Gastrocnemius medialis (tissue), 4 donors: ENCODE measurements at regions not wholly inside any gene's neighbourhood (a gene's known extent, or its start where the extent isn't known, plus 50 kb on each side); places are given as distances from the start of the nearest gene placed in this dataset.
A peak's percentile ranks its signal among the peaks of the same experiment; 100 is the strongest.

Experiments used
- ATAC-seq, 2 donors: fragments of 150-250 bp; one replicate each; pipeline ENCODE4 v1.9.1; 2016
- DNase-seq, 2 donors: peaks; one replicate each; pipeline ENCODE4 v3.0.0-alpha.2; 2019
- H3K27ac ChIP-seq, 4 donors: fragments of 200-600 bp; sonication (generic); 1 replicate in 1 of 4; 2 replicates in 3 of 4; pipeline ENCODE4 v1.5.1; 2016 to 2018; ENCODE audit warnings: mild to moderate bottlenecking in 2 of 4, moderate library complexity in 1 of 4
- H3K27me3 ChIP-seq, 3 donors: fragments of 200-600 bp; sonication (generic) in 2 of 3; 1 replicate in 1 of 3; 2 replicates in 2 of 3; pipeline versions ENCODE4 v1.5.1 to v1.6.0; 2016 to 2019; ENCODE audit warnings: mild to moderate bottlenecking in 1 of 3, moderate library complexity in 1 of 3
- H3K36me3 ChIP-seq, 2 donors: fragments of 200-600 bp; sonication (generic) in 1 of 2; one replicate each; pipeline ENCODE4 v1.5.1; 2017 to 2018
- H3K4me1 ChIP-seq, 2 donors: fragments of 200-600 bp; sonication (generic) in 1 of 2; one replicate each; pipeline ENCODE4 v1.5.1; 2016 to 2017; ENCODE audit warnings: mild to moderate bottlenecking in 2 of 2
- H3K4me3 ChIP-seq, 4 donors: fragments of 200-600 bp; sonication (generic) in 3 of 4; 1 replicate in 1 of 4; 2 replicates in 3 of 4; pipeline ENCODE4 v1.5.1; 2016 to 2019; ENCODE audit warnings: mild to moderate bottlenecking in 2 of 4
- H3K9me3 ChIP-seq, 3 donors: fragments of 200-600 bp; sonication (generic) in 2 of 3; 1 replicate in 1 of 3; 2 replicates in 2 of 3; pipeline ENCODE4 v1.5.1; 2016 to 2019
- POLR2A ChIP-seq, 2 donors: fragments of 450-650 bp; IDR thresholded peaks; one replicate each; pipeline ENCODE4 v1.6.1; 2017; ENCODE audit warnings: antibody characterized with exemption in 2 of 2, mild to moderate bottlenecking in 2 of 2, moderate library complexity in 2 of 2
- in situ Hi-C, 4 donors: fragments of 200-750 bp; cut with MboI; loops; one replicate each; pipeline versions ENCODE4 v1.15.0 to v1.8.0; 2017; ENCODE audit warnings: low sequenced_read_pairs in 4 of 4
- intact Hi-C: fragments of 100-400 bp; cut with DNase I; formaldehyde crosslinking; loops from one replicate; pipeline ENCODE4 v1.15.1; 2023; ENCODE audit warnings: low total_unique reads
- TF ChIP-seq, protein P1 (sequence below), 5 experiments: fragments of 450-650 bp in 3 of 5; fragments of 200-600 bp in 2 of 5; sonication (generic) in 2 of 5; IDR thresholded peaks in 4 of 5; conservative IDR thresholded peaks in 1 of 5; 1 replicate in 4 of 5; 2 replicates in 1 of 5; pipeline ENCODE4 v1.5.1; 2016 to 2019; ENCODE audit warnings: antibody characterized with exemption in 5 of 5, mild to moderate bottlenecking in 3 of 5, moderate library complexity in 3 of 5

GRCh38 chr6:40313582-40313981 is 273.6 kb downstream of the LRFN2 start:
- H3K4me1 ChIP-seq = peaks cover 10 to 17% of the 10 kb centered on the region in 2 donors
- no peak overlapping the region for H3K27ac ChIP-seq
- H3K9me3 ChIP-seq = no peaks in the 10 kb centered on the region
- DNase-seq (no peak), ATAC-seq (no peak)
- in situ Hi-C loops (loop anchor here (5.0 to 25.0 kb wide), 4 partner anchors 326 to 951 kb away; no protein-coding TSS in a partner anchor), intact Hi-C loops (loop anchor here (10.0 kb wide), 1 partner anchor 949 kb away; no protein-coding TSS in a partner anchor)
- TF ChIP-seq, protein P1, sequence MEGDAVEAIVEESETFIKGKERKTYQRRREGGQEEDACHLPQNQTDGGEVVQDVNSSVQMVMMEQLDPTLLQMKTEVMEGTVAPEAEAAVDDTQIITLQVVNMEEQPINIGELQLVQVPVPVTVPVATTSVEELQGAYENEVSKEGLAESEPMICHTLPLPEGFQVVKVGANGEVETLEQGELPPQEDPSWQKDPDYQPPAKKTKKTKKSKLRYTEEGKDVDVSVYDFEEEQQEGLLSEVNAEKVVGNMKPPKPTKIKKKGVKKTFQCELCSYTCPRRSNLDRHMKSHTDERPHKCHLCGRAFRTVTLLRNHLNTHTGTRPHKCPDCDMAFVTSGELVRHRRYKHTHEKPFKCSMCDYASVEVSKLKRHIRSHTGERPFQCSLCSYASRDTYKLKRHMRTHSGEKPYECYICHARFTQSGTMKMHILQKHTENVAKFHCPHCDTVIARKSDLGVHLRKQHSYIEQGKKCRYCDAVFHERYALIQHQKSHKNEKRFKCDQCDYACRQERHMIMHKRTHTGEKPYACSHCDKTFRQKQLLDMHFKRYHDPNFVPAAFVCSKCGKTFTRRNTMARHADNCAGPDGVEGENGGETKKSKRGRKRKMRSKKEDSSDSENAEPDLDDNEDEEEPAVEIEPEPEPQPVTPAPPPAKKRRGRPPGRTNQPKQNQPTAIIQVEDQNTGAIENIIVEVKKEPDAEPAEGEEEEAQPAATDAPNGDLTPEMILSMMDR (IDR thresholded peaks at IDR 0.05 in 4 of 5, conservative IDR thresholded peaks at IDR 0.05 in 1 of 5) = no peak
- no peak for TF ChIP-seq POLR2A (IDR thresholded peaks at IDR 0.05)
- no peak overlapping the region for H3K4me3 ChIP-seq
- no peaks in the 10 kb centered on the region for H3K36me3 ChIP-seq
- H3K27me3 ChIP-seq = no peaks in the 10 kb centered on the region

- DNase-seq (peak in 1 of 2 donors; percentile 26), ATAC-seq (peak in 1 of 2 donors; percentile 73)
- peaks cover 10 to 20% of the 10 kb centered on the region in 2 donors for H3K4me1 ChIP-seq
- H3K4me3 ChIP-seq = no peak overlapping the region
- TF ChIP-seq, protein P1 (IDR thresholded peaks at IDR 0.05 in 4 of 5, conservative IDR thresholded peaks at IDR 0.05 in 1 of 5) = no peak
- TF ChIP-seq POLR2A (IDR thresholded peaks at IDR 0.05) = no peak
- in situ Hi-C loops = loop anchor here (5.0 to 25.0 kb wide), 4 partner anchors 325 to 950 kb away; no protein-coding TSS in a partner anchor
- H3K36me3 ChIP-seq = no peaks in the 10 kb centered on the region
- no peaks in the 10 kb centered on the region for H3K9me3 ChIP-seq
- no peak overlapping the region for H3K27ac ChIP-seq
- no peaks in the 10 kb centered on the region for H3K27me3 ChIP-seq
- intact Hi-C loops = loop anchor here (10.0 kb wide), 1 partner anchor 948 kb away; no protein-coding TSS in a partner anchor
Measured at GRCh38 chr6:40312213-40313015, 274.8 kb downstream of the LRFN2 start.

GRCh38 chr6:40308533-40309306 is 278.4 kb downstream of the LRFN2 start:
- in situ Hi-C loops = loop anchor here in 3 of 4 donors (25.0 kb wide), 2 partner anchors 321 to 946 kb away; no protein-coding TSS in a partner anchor
- Histone ChIP-seq H3K36me3 (no peaks in the 10 kb centered on the region), H3K4me3 (no peak overlapping the region), H3K27me3 (no peaks in the 10 kb centered on the region), H3K9me3 (no peaks in the 10 kb centered on the region), H3K4me1 (peaks cover 0 to 7% of the 10 kb centered on the region in 2 donors), H3K27ac (no peak overlapping the region)
- TF ChIP-seq, protein P1 (IDR thresholded peaks at IDR 0.05 in 4 of 5, conservative IDR thresholded peaks at IDR 0.05 in 1 of 5) = peak; percentile 83 to 86 (median 84)
- TF ChIP-seq POLR2A (IDR thresholded peaks at IDR 0.05) = no peak
- DNase-seq (peak in 1 of 2 donors; percentile 35), ATAC-seq (peak in 1 of 2 donors; percentile 58)
- intact Hi-C loops = loop anchor here (1.0 to 5.0 kb wide), 2 partner anchors 327 to 441 kb away; no protein-coding TSS in a partner anchor

DNA sequence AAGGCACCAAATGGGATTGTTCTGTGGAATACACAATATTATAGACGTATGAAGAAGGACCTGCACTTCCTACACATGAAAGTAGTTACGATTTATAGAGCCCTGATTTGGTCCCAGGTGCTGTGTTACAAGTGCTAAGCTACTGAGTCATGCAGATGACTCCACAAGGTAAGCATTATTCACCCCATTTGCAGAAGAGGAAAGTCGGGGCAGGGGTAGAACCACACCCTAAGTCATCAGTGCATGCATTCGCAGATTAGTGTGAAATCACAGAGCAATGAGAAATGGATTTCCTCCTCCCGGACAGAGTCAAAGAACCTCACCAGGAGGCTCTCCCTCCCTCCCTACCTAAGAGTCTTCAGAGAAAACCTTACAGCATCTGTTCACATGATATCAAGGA is 279.5 kb downstream of the LRFN2 start:
- H3K4me3 ChIP-seq = no peak overlapping the region
- in situ Hi-C loops (loop anchor here in 3 of 4 donors (25.0 kb wide), 2 partner anchors 320 to 945 kb away; no protein-coding TSS in a partner anchor), intact Hi-C loops (loop anchor here (1.0 to 5.0 kb wide), 2 partner anchors 326 to 440 kb away; no protein-coding TSS in a partner anchor)
- TF ChIP-seq, protein P1 (IDR thresholded peaks at IDR 0.05 in 4 of 5, conservative IDR thresholded peaks at IDR 0.05 in 1 of 5) = no peak
- no peak for TF ChIP-seq POLR2A (IDR thresholded peaks at IDR 0.05)
- H3K9me3 ChIP-seq = no peaks in the 10 kb centered on the region
- peaks cover 0 to 7% of the 10 kb centered on the region in 2 donors for H3K4me1 ChIP-seq
- H3K36me3 ChIP-seq = no peaks in the 10 kb centered on the region
- DNase-seq (no peak), ATAC-seq (no peak)
- H3K27ac ChIP-seq = no peak overlapping the region
- no peaks in the 10 kb centered on the region for H3K27me3 ChIP-seq
